ENCODE measurements at regions not wholly inside any gene's neighbourhood (a gene's known extent, or its start where the extent isn't known, plus 50 kb on each side); places are given as distances from the start of the nearest gene placed in this dataset.
A peak's percentile ranks its signal among the peaks of the same experiment; 100 is the strongest.

- POLR2A ChIA-PET = interaction anchor here (0.6 kb wide), 1 partner anchor 278 kb away, joined by 4 read pairs; no protein-coding TSS in a partner anchor
- H3K27ac ChIP-seq (ENCODE audit: low read depth, low read length) = no peak overlapping the region
- H3K9me3 ChIP-seq (ENCODE audit: control insufficient read depth, insufficient read depth, low read length) = peaks cover 4% of the 10 kb centered on the region; the same call in 1 of the 2 replicates
- no peak overlapping the region for H3K4me3 ChIP-seq (ENCODE audit: low read depth, low read length)
- CTCF ChIA-PET = no interaction called here
- TF ChIP-seq CTCF (IDR thresholded peaks at IDR 0.05; ENCODE audit: low read depth, low read length) = no peak
- no peak for DNase-seq (ENCODE audit: low read depth, low spot score)
- no peaks in the 10 kb centered on the region for H3K27me3 ChIP-seq (ENCODE audit: control insufficient read depth, insufficient read depth, low read length)
Measured at GRCh38 chr13:109947006-109947405, 160.6 kb upstream of the IRS2 start.

- H3K27me3 ChIP-seq (ENCODE audit: control insufficient read depth, insufficient read depth, low read length) = no peaks in the 10 kb centered on the region
- DNase-seq (ENCODE audit: low read depth, low spot score) = peak; percentile 7
- POLR2A ChIA-PET = interaction anchor here (0.7 kb wide), 1 partner anchor 102 kb away, joined by 3 read pairs; no protein-coding TSS in a partner anchor
- H3K9me3 ChIP-seq (ENCODE audit: control insufficient read depth, insufficient read depth, low read length) = peaks cover 4% of the 10 kb centered on the region; the same call in 1 of the 2 replicates
- no peak overlapping the region for H3K27ac ChIP-seq (ENCODE audit: low read depth, low read length)
- H3K4me3 ChIP-seq (ENCODE audit: low read depth, low read length) = no peak overlapping the region
- CTCF ChIA-PET = no interaction called here
- TF ChIP-seq CTCF (IDR thresholded peaks at IDR 0.05; ENCODE audit: low read depth, low read length) = no peak
Measured at GRCh38 chr13:109945206-109945960, 159.0 kb upstream of the IRS2 start.

GRCh38 chr13:109941951-109942350, 155.6 kb upstream of the IRS2 start:
- ChIA-PET POLR2A (interaction anchor here (0.6 kb wide), 1 partner anchor 17 kb away, joined by 3 read pairs; no protein-coding TSS in a partner anchor), CTCF (no interaction called here)
- no peaks in the 10 kb centered on the region for H3K27me3 ChIP-seq (ENCODE audit: control insufficient read depth, insufficient read depth, low read length)
- no peak overlapping the region for H3K4me3 ChIP-seq (ENCODE audit: low read depth, low read length)
- no peak overlapping the region for H3K27ac ChIP-seq (ENCODE audit: low read depth, low read length)
- peaks cover 4% of the 10 kb centered on the region; the same call in 1 of the 2 replicates for H3K9me3 ChIP-seq (ENCODE audit: control insufficient read depth, insufficient read depth, low read length)
- no peak for DNase-seq (ENCODE audit: low read depth, low spot score)
- TF ChIP-seq CTCF (IDR thresholded peaks at IDR 0.05; ENCODE audit: low read depth, low read length) = no peak

- Histone ChIP-seq H3K9me3 (ENCODE audit: control insufficient read depth, insufficient read depth, low read length) (peaks cover 4% of the 10 kb centered on the region; the same call in 1 of the 2 replicates), H3K27me3 (ENCODE audit: control insufficient read depth, insufficient read depth, low read length) (no peaks in the 10 kb centered on the region), H3K27ac (ENCODE audit: low read depth, low read length) (no peak overlapping the region), H3K4me3 (ENCODE audit: low read depth, low read length) (no peak overlapping the region)
- DNase-seq (ENCODE audit: low read depth, low spot score) = no peak
- POLR2A ChIA-PET = no interaction called here
- TF ChIP-seq CTCF (IDR thresholded peaks at IDR 0.05; ENCODE audit: low read depth, low read length) = no peak
- CTCF ChIA-PET = no interaction called here
Measured at GRCh38 chr13:109941221-109941620, 154.8 kb upstream of the IRS2 start.

- ChIA-PET POLR2A (interaction anchor here (0.5 to 0.6 kb wide), 2 partner anchors 143 to 1003 kb away, joined by 3 to 9 read pairs; no protein-coding TSS in a partner anchor), CTCF (no interaction called here)
- Histone ChIP-seq H3K27me3 (ENCODE audit: control insufficient read depth, insufficient read depth, low read length) (no peaks in the 10 kb centered on the region), H3K27ac (ENCODE audit: low read depth, low read length) (no peak overlapping the region), H3K9me3 (ENCODE audit: control insufficient read depth, insufficient read depth, low read length) (peaks cover 4% of the 10 kb centered on the region; the same call in 1 of the 2 replicates), H3K4me3 (ENCODE audit: low read depth, low read length) (no peak overlapping the region)
- no peak for DNase-seq (ENCODE audit: low read depth, low spot score)
- TF ChIP-seq CTCF (IDR thresholded peaks at IDR 0.05; ENCODE audit: low read depth, low read length) = no peak
Measured at GRCh38 chr13:109940637-109941036, 154.3 kb upstream of the IRS2 start.
